ENCODE measurements at regions not wholly inside any gene's neighbourhood (a gene's known extent, or its start where the extent isn't known, plus 50 kb on each side); places are given as distances from the start of the nearest gene placed in this dataset.

- peaks cover 3% of the 10 kb centered on the region for H3K27me3 ChIP-seq (ENCODE audit: insufficient read depth, insufficient read length)
- no peaks in the 10 kb centered on the region for H3K36me3 ChIP-seq (ENCODE audit: insufficient read depth, insufficient read length, low read length)
- no peaks in the 10 kb centered on the region for H3K9me3 ChIP-seq (ENCODE audit: insufficient read depth, low read length)
Observed at GRCh38 chr11:45597097-45597496, 68.3 kb downstream of the CHST1 start.

GRCh38 chr11:45596571-45596970, 68.9 kb downstream of the CHST1 start:
- no peak for DNase-seq (ENCODE audit: low read depth, low spot score)
- no peak overlapping the region for H3K4me3 ChIP-seq (ENCODE audit: insufficient read length, low read depth)
- no peaks in the 10 kb centered on the region for H3K4me1 ChIP-seq (ENCODE audit: insufficient read depth, insufficient read length)
- TF ChIP-seq ZNF274 (IDR thresholded peaks at IDR 0.05; ENCODE audit: low read depth, low read length) (no peak), YY1 (IDR thresholded peaks at IDR 0.05; ENCODE audit: insufficient read depth, insufficient read length) (no peak), SUZ12 (IDR thresholded peaks at IDR 0.05; ENCODE audit: extremely low read depth, insufficient read depth, insufficient read length) (no peak)
- no peaks in the 10 kb centered on the region for H3K36me3 ChIP-seq (ENCODE audit: insufficient read depth, insufficient read length, low read length)
- no peak overlapping the region for H3K9ac ChIP-seq (ENCODE audit: insufficient read length, low read depth)
- peaks cover 3% of the 10 kb centered on the region for H3K27me3 ChIP-seq (ENCODE audit: insufficient read depth, insufficient read length)
- no peaks in the 10 kb centered on the region for H3K9me3 ChIP-seq (ENCODE audit: insufficient read depth, low read length)

More at GRCh38 chr11:45597097-45597496, 68.3 kb downstream of the CHST1 start:
- Histone ChIP-seq H3K4me1 (ENCODE audit: insufficient read depth, insufficient read length) (no peaks in the 10 kb centered on the region), H3K9ac (ENCODE audit: insufficient read length, low read depth) (no peak overlapping the region), H3K4me3 (ENCODE audit: insufficient read length, low read depth) (no peak overlapping the region)
- no peak for TF ChIP-seq ZNF274 (IDR thresholded peaks at IDR 0.05; ENCODE audit: low read depth, low read length)
- TF ChIP-seq SUZ12 (IDR thresholded peaks at IDR 0.05; ENCODE audit: extremely low read depth, insufficient read depth, insufficient read length), result no peak
- no peak for TF ChIP-seq YY1 (IDR thresholded peaks at IDR 0.05; ENCODE audit: insufficient read depth, insufficient read length)
- DNase-seq (ENCODE audit: low read depth, low spot score), result no peak

- Histone ChIP-seq H3K27me3 (ENCODE audit: insufficient read depth, insufficient read length) (peaks cover 3% of the 10 kb centered on the region), H3K4me1 (ENCODE audit: insufficient read depth, insufficient read length) (no peaks in the 10 kb centered on the region), H3K4me3 (ENCODE audit: insufficient read length, low read depth) (no peak overlapping the region), H3K36me3 (ENCODE audit: insufficient read depth, insufficient read length, low read length) (no peaks in the 10 kb centered on the region), H3K9me3 (ENCODE audit: insufficient read depth, low read length) (no peaks in the 10 kb centered on the region), H3K9ac (ENCODE audit: insufficient read length, low read depth) (no peak overlapping the region)
- TF ChIP-seq ZNF274 (IDR thresholded peaks at IDR 0.05; ENCODE audit: low read depth, low read length) (no peak), SUZ12 (IDR thresholded peaks at IDR 0.05; ENCODE audit: extremely low read depth, insufficient read depth, insufficient read length) (no peak), YY1 (IDR thresholded peaks at IDR 0.05; ENCODE audit: insufficient read depth, insufficient read length) (no peak)
- DNase-seq (ENCODE audit: low read depth, low spot score), result no peak
Observed at GRCh38 chr11:45593992-45594391, 71.4 kb downstream of the CHST1 start.

- TF ChIP-seq ZNF274 (IDR thresholded peaks at IDR 0.05; ENCODE audit: low read depth, low read length) (no peak), SUZ12 (IDR thresholded peaks at IDR 0.05; ENCODE audit: extremely low read depth, insufficient read depth, insufficient read length) (no peak), YY1 (IDR thresholded peaks at IDR 0.05; ENCODE audit: insufficient read depth, insufficient read length) (no peak)
- no peak overlapping the region for H3K9ac ChIP-seq (ENCODE audit: insufficient read length, low read depth)
- H3K27me3 ChIP-seq (ENCODE audit: insufficient read depth, insufficient read length), result peaks cover 8% of the 10 kb centered on the region
Observed at GRCh38 chr11:45592636-45593035, 72.8 kb downstream of the CHST1 start.

GRCh38 chr11:45590743-45591142, 74.7 kb downstream of the CHST1 start:
- Histone ChIP-seq H3K27me3 (ENCODE audit: insufficient read depth, insufficient read length) (peaks cover 11% of the 10 kb centered on the region), H3K9me3 (ENCODE audit: insufficient read depth, low read length) (no peaks in the 10 kb centered on the region), H3K4me3 (ENCODE audit: insufficient read length, low read depth) (no peak overlapping the region), H3K36me3 (ENCODE audit: insufficient read depth, insufficient read length, low read length) (no peaks in the 10 kb centered on the region), H3K4me1 (ENCODE audit: insufficient read depth, insufficient read length) (no peaks in the 10 kb centered on the region), H3K9ac (ENCODE audit: insufficient read length, low read depth) (no peak overlapping the region)
- DNase-seq (ENCODE audit: low read depth, low spot score), result no peak
- no peak for TF ChIP-seq ZNF274 (IDR thresholded peaks at IDR 0.05; ENCODE audit: low read depth, low read length)
- TF ChIP-seq YY1 (IDR thresholded peaks at IDR 0.05; ENCODE audit: insufficient read depth, insufficient read length), result no peak
- TF ChIP-seq SUZ12 (IDR thresholded peaks at IDR 0.05; ENCODE audit: extremely low read depth, insufficient read depth, insufficient read length), result no peak

More at GRCh38 chr11:45592636-45593035, 72.8 kb downstream of the CHST1 start:
- no peak overlapping the region for H3K4me3 ChIP-seq (ENCODE audit: insufficient read length, low read depth)
- H3K4me1 ChIP-seq (ENCODE audit: insufficient read depth, insufficient read length), result no peaks in the 10 kb centered on the region
- H3K36me3 ChIP-seq (ENCODE audit: insufficient read depth, insufficient read length, low read length), result no peaks in the 10 kb centered on the region
- DNase-seq (ENCODE audit: low read depth, low spot score), result no peak
- H3K9me3 ChIP-seq (ENCODE audit: insufficient read depth, low read length), result no peaks in the 10 kb centered on the region

- Histone ChIP-seq H3K4me3 (ENCODE audit: insufficient read length, low read depth) (no peak overlapping the region), H3K9me3 (ENCODE audit: insufficient read depth, low read length) (no peaks in the 10 kb centered on the region), H3K9ac (ENCODE audit: insufficient read length, low read depth) (no peak overlapping the region), H3K27me3 (ENCODE audit: insufficient read depth, insufficient read length) (peaks cover 41% of the 10 kb centered on the region), H3K4me1 (ENCODE audit: insufficient read depth, insufficient read length) (no peaks in the 10 kb centered on the region), H3K36me3 (ENCODE audit: insufficient read depth, insufficient read length, low read length) (no peaks in the 10 kb centered on the region)
- no peak for DNase-seq (ENCODE audit: low read depth, low spot score)
- no peak for TF ChIP-seq SUZ12 (IDR thresholded peaks at IDR 0.05; ENCODE audit: extremely low read depth, insufficient read depth, insufficient read length)
- TF ChIP-seq ZNF274 (IDR thresholded peaks at IDR 0.05; ENCODE audit: low read depth, low read length), result no peak
- no peak for TF ChIP-seq YY1 (IDR thresholded peaks at IDR 0.05; ENCODE audit: insufficient read depth, insufficient read length)
Observed at GRCh38 chr11:45585205-45585604, 80.2 kb downstream of the CHST1 start.

DNA sequence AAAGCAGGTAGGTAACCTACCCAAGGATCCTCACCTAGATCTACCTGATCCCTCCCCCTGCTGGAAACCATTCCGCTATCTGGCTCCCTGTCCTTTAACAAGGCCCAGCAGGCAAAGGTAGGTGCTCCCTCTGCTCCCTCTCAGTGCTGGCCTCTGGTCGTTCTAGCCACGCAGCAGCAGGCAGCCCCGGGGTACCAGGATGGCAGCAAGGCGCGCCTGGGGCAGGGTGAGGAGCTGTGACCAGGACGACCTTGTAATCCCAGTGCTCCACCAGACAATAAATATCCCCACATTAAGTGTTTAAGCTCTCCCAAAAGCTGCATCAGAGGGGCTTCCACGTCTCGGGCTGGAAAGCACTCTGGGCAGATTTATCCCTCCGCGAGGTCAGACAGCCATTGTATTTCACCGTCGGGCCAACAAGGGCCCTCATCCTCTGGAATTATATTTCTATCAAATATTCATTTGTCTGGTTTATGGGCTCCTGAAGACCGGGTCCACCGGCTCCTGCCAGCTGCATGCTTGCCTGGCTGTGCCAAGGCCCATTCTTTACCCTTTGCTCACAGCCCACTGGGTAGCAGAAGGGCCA, 81.3 kb downstream of the CHST1 start:
- DNase-seq (ENCODE audit: low read depth, low spot score), result no peak
- no peaks in the 10 kb centered on the region for H3K4me1 ChIP-seq (ENCODE audit: insufficient read depth, insufficient read length)
- TF ChIP-seq ZNF274 (IDR thresholded peaks at IDR 0.05; ENCODE audit: low read depth, low read length), result no peak
- TF ChIP-seq YY1 (IDR thresholded peaks at IDR 0.05; ENCODE audit: insufficient read depth, insufficient read length), result no peak
- no peak for TF ChIP-seq SUZ12 (IDR thresholded peaks at IDR 0.05; ENCODE audit: extremely low read depth, insufficient read depth, insufficient read length)
- no peak overlapping the region for H3K9ac ChIP-seq (ENCODE audit: insufficient read length, low read depth)
- no peak overlapping the region for H3K4me3 ChIP-seq (ENCODE audit: insufficient read length, low read depth)
- H3K36me3 ChIP-seq (ENCODE audit: insufficient read depth, insufficient read length, low read length), result no peaks in the 10 kb centered on the region
- peaks cover 44% of the 10 kb centered on the region for H3K27me3 ChIP-seq (ENCODE audit: insufficient read depth, insufficient read length)
- H3K9me3 ChIP-seq (ENCODE audit: insufficient read depth, low read length), result no peaks in the 10 kb centered on the region

Measured in NT2/D1 (cell line).